MM.1S (cell line): ENCODE measurements at regions not wholly inside any gene's neighbourhood (a gene's known extent, or its start where the extent isn't known, plus 50 kb on each side); places are given as distances from the start of the nearest gene placed in this dataset.

ENCODE experiments used
- DNase-seq: peaks from one replicate; pipeline ENCODE4 v3.0.0-alpha.2; 2015
- H2AFZ ChIP-seq: fragments of 300-600 bp; sonication (generic); 2 replicates; pipeline ENCODE4 v1.6.0; 2016; ENCODE audit warnings: antibody characterized with exemption, low read length
- H3F3A ChIP-seq: fragments of 300-600 bp; sonication (generic); 2 replicates; pipeline ENCODE4 v1.6.1; 2016; ENCODE audit warnings: mild to moderate bottlenecking, antibody characterized with exemption, low read length, moderate library complexity, mixed read lengths; ENCODE audit not compliant: insufficient read depth
- H3K27ac ChIP-seq: fragments of 300-600 bp; sonication (generic); 2 replicates; pipeline ENCODE4 v1.5.1; 2016; ENCODE audit warnings: mild to moderate bottlenecking, low read length
- H3K27me3 ChIP-seq: fragments of 300-600 bp; sonication (generic); replicated peaks from 2 replicates; pipeline ENCODE4 v1.6.0; 2016; ENCODE audit warnings: low read length; ENCODE audit not compliant: insufficient read depth
- H3K36me3 ChIP-seq: fragments of 300-600 bp; sonication (generic); replicated peaks from 2 replicates; pipeline ENCODE4 v1.6.1; 2016; ENCODE audit warnings: mild to moderate bottlenecking, low read length, mixed read lengths; ENCODE audit not compliant: insufficient read depth
- H3K4me1 ChIP-seq: fragments of 300-600 bp; sonication (generic); 2 replicates; pipeline ENCODE4 v1.6.1; 2016; ENCODE audit warnings: low read length, mixed read lengths
- H3K4me2 ChIP-seq: fragments of 300-600 bp; sonication (generic); 2 replicates; pipeline ENCODE4 v1.6.0; 2016; ENCODE audit warnings: low read depth, low read length
- H3K4me3 ChIP-seq: fragments of 300-600 bp; sonication (generic); 2 replicates; pipeline ENCODE4 v1.5.1; 2016; ENCODE audit warnings: low read length, mixed read lengths
- H3K79me2 ChIP-seq: fragments of 300-600 bp; sonication (generic); 2 replicates; pipeline ENCODE4 v1.6.1; 2016; ENCODE audit warnings: mixed run types, low read length, mixed read lengths
- H3K9ac ChIP-seq: fragments of 300-600 bp; sonication (generic); 2 replicates; pipeline ENCODE4 v1.6.1; 2016; ENCODE audit warnings: low read length, mixed read lengths
- H3K9me2 ChIP-seq: fragments of 300-600 bp; sonication (generic); replicated peaks from 2 replicates; pipeline ENCODE4 v1.6.1; 2016; ENCODE audit warnings: mild to moderate bottlenecking, low read length, mixed read lengths; ENCODE audit not compliant: insufficient read depth
- H3K9me3 ChIP-seq: fragments of 300-600 bp; sonication (generic); replicated peaks from 2 replicates; pipeline ENCODE4 v1.6.1; 2016; ENCODE audit warnings: mild to moderate bottlenecking, low read length, mixed read lengths; ENCODE audit not compliant: insufficient read depth
- H4K20me1 ChIP-seq: fragments of 300-600 bp; sonication (generic); 2 replicates; pipeline ENCODE4 v1.6.1; 2016; ENCODE audit warnings: mild to moderate bottlenecking, low read length, moderate library complexity, mixed read lengths; ENCODE audit not compliant: insufficient read depth
- EZH2 ChIP-seq: fragments of 300-600 bp; sonication (generic); optimal IDR thresholded peaks from 2 replicates; pipeline ENCODE3; 2017; ENCODE audit warnings: low read depth, mild to moderate bottlenecking, antibody characterized with exemption, low read length, mixed read lengths
- EZH2phosphoT487 ChIP-seq: fragments of 300-600 bp; sonication (generic); IDR thresholded peaks from 2 replicates; pipeline ENCODE4 v1.6.1; 2018; ENCODE audit warnings: antibody characterized with exemption, low read length
- TF ChIP-seq, protein P1 (sequence below): fragments of 300-600 bp; sonication (generic); IDR thresholded peaks from 2 replicates; pipeline ENCODE4 v1.5.1; 2016; ENCODE audit warnings: antibody characterized with exemption, low read length, mixed read lengths

DNA sequence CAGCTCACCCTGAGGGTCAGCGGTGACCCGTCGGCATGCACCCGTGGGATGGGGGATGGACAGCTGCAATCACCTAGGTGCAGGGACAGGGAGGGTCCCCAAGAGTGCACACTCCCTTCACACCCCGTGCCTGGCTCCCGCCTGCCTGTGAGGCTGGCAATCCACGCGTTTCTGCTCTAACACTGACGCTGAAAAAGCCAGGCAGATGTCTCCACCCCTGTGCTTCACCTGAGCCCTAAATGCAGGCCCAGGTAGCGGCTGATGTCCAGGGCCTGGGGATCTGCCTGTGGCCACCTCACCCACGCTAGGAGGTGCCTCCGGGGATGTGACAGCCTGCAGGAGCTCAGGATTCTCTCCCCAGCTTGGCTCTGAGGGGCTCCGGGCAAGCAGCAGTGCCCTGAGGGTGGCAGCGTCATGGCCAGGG lies 212.0 kb upstream of the SALL3 start:
- no peaks in the 10 kb centered on the region for H3K27me3 ChIP-seq

DNA sequence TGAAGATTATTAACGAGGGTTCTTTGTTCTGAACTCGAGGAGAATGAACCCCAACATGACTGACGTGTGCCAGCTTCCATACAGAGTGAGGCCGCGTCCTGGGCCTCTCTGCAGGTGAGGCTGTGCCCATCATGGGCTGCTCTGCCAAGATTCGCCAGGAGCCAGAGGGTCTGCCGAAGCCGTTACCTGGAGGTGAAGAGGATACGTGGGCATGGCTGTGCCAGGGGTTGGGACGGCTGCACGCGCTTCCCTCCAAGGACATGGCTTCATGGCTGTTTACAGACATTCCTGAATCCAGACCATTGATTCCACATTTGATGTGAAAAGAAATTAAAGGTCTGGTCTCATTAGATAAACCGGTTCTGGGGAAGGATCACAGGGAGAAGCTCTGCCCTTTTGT lies 211.4 kb upstream of the SALL3 start:
- Histone ChIP-seq H3K27ac (no peak overlapping the region), H3K79me2 (no peaks in the 10 kb centered on the region), H3K4me1 (no peaks in the 10 kb centered on the region), H4K20me1 (no peaks in the 10 kb centered on the region), H3K4me3 (no peak overlapping the region), H3F3A (no peaks in the 10 kb centered on the region), H3K9me2 (no peaks in the 10 kb centered on the region), H3K9ac (no peak overlapping the region), H3K4me2 (no peak overlapping the region), H3K9me3 (no peaks in the 10 kb centered on the region), H2AFZ (no peak overlapping the region), H3K36me3 (no peaks in the 10 kb centered on the region), H3K27me3 (no peaks in the 10 kb centered on the region)
- no peak for TF ChIP-seq EZH2phosphoT487
- TF ChIP-seq, protein P1, sequence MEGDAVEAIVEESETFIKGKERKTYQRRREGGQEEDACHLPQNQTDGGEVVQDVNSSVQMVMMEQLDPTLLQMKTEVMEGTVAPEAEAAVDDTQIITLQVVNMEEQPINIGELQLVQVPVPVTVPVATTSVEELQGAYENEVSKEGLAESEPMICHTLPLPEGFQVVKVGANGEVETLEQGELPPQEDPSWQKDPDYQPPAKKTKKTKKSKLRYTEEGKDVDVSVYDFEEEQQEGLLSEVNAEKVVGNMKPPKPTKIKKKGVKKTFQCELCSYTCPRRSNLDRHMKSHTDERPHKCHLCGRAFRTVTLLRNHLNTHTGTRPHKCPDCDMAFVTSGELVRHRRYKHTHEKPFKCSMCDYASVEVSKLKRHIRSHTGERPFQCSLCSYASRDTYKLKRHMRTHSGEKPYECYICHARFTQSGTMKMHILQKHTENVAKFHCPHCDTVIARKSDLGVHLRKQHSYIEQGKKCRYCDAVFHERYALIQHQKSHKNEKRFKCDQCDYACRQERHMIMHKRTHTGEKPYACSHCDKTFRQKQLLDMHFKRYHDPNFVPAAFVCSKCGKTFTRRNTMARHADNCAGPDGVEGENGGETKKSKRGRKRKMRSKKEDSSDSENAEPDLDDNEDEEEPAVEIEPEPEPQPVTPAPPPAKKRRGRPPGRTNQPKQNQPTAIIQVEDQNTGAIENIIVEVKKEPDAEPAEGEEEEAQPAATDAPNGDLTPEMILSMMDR = no peak
- DNase-seq = no peak

More for the DNA sequence above, 212.0 kb upstream of the SALL3 start:
- H3K27ac ChIP-seq = no peak overlapping the region
- H2AFZ ChIP-seq = no peak overlapping the region
- no peaks in the 10 kb centered on the region for H3K4me1 ChIP-seq
- H3K36me3 ChIP-seq = no peaks in the 10 kb centered on the region
- no peak overlapping the region for H3K4me2 ChIP-seq
- H3K79me2 ChIP-seq = no peaks in the 10 kb centered on the region
- no peak overlapping the region for H3K4me3 ChIP-seq
- no peaks in the 10 kb centered on the region for H4K20me1 ChIP-seq
- no peaks in the 10 kb centered on the region for H3F3A ChIP-seq
- DNase-seq = no peak
- TF ChIP-seq EZH2 = no peak
- H3K9me2 ChIP-seq = no peaks in the 10 kb centered on the region
- H3K9me3 ChIP-seq = no peaks in the 10 kb centered on the region
- no peak overlapping the region for H3K9ac ChIP-seq

DNA sequence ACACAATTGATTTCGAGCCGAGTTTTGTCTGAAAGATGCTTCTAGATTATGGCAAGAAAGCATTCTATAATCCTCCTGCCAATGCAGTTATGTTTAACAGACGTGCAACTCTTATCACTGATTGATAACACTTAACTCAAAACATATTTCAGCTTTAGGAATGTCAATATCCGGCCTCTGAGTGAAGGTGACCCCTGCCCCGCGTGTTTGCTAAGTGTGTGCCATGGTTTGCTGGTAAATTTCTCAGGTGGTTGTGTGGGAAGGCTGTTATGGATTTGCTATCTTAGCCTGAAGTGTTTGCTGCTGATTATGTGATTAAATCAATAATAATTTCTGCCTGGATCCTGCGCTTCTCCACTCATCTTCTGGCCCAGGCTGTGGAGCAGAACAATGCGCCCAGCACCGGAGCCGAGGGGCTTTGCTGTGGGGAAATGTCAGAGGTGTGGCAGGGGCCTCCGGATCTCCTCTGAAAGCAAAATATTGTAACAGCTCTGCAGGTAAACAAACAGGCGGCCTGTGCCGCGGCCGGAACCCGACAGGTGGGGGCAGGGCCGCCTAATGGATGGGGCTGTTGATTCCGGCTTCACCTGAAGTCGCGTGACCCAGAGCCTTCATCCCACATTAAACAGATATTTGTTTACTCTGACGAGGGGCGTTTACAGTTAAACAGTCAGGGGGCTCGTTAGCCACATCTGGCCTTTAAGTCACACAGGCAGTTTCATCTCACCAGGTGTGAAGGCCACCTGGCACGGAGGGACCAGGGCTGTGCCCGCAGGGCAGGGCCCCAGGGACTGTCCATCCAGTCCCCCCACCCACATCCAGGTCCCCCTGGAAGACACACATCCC lies 210.7 kb upstream of the SALL3 start:
- Histone ChIP-seq H3K4me2 (no peak overlapping the region), H3K9ac (no peak overlapping the region), H4K20me1 (no peaks in the 10 kb centered on the region), H3K36me3 (no peaks in the 10 kb centered on the region), H3K9me2 (no peaks in the 10 kb centered on the region), H3F3A (no peaks in the 10 kb centered on the region), H3K27ac (no peak overlapping the region), H3K9me3 (no peaks in the 10 kb centered on the region), H3K4me1 (no peaks in the 10 kb centered on the region), H3K27me3 (no peaks in the 10 kb centered on the region), H3K4me3 (no peak overlapping the region), H3K79me2 (no peaks in the 10 kb centered on the region), H2AFZ (no peak overlapping the region)
- DNase-seq = no peak
- TF ChIP-seq, protein P1 = no peak
- TF ChIP-seq EZH2phosphoT487 = no peak
- TF ChIP-seq EZH2 = no peak

DNA sequence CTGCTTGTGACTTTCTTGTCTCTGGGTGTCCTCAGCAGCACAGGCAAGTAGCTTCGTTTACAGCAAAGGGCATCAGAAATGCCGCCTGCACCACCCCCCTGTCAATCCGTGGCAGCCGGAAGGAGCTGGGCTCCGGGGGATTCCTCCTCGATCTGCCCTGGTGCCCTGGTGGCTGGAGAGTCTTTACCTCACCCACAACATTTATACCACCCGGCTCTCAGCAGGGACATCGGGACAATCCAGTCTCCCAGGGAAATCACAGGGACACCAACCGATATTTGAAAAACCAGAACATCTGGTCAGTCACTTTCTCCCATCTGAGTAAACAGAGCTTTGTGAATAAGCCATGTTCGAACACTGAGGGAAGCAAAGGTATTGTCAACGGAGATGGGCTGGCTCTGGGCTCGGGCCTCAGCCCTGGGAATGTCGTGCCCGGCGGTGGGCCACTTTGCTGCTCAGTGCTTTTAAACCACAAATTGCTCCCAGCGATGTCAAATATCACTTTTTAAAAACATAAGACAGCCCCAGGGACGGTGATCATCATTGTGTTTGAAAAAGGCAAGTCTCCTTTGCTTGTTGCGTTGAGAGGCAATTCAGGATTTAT lies 210.0 kb upstream of the SALL3 start:
- H3K4me3 ChIP-seq = no peak overlapping the region
- no peak for DNase-seq
- no peaks in the 10 kb centered on the region for H3K27me3 ChIP-seq
- H3K4me1 ChIP-seq = no peaks in the 10 kb centered on the region
- no peak overlapping the region for H3K4me2 ChIP-seq
- no peaks in the 10 kb centered on the region for H4K20me1 ChIP-seq
- no peaks in the 10 kb centered on the region for H3F3A ChIP-seq
- H2AFZ ChIP-seq = no peak overlapping the region
- no peaks in the 10 kb centered on the region for H3K9me2 ChIP-seq
- H3K36me3 ChIP-seq = no peaks in the 10 kb centered on the region
- no peak overlapping the region for H3K27ac ChIP-seq
- no peaks in the 10 kb centered on the region for H3K9me3 ChIP-seq
- H3K79me2 ChIP-seq = no peaks in the 10 kb centered on the region
- TF ChIP-seq EZH2phosphoT487 = no peak
- no peak for TF ChIP-seq EZH2
- TF ChIP-seq, protein P1 = no peak
- H3K9ac ChIP-seq = no peak overlapping the region
